GM12878 (cell line): ENCODE measurements at regions not wholly inside any gene's neighbourhood (a gene's known extent, or its start where the extent isn't known, plus 50 kb on each side); places are given as distances from the start of the nearest gene placed in this dataset.

ENCODE experiments used
- ATAC-seq: fragments of 200-7000 bp; cut with Tn5 transposase; 3 replicates; pipeline ENCODE4 v1.9.1; 2020; ENCODE audit warnings: mild to moderate bottlenecking, moderate library complexity
- BruUV-seq: library from RNA; stranded (reverse); fragments of 400-500 nt; replicated peaks from 2 replicates; lab custom pipeline; 2021; lab: Mats Ljungman, UMichigan
- CTCF ChIA-PET: fragments of 300-600 bp; sonication (Branson Sonifier 250); formaldehyde crosslinking; extraction: SDS; loops from one replicate; lab custom pipeline; 2021; ENCODE audit warnings: inconsistent platforms; lab: Yijun Ruan, JAX
- POLR2A ChIA-PET: fragments of 350-600 bp; formaldehyde crosslinking; extraction: SDS; loops from one replicate; lab custom pipeline; 2021; ENCODE audit warnings: inconsistent platforms; lab: Charles Lee
- RAD21 ChIA-PET: fragments of 300-600 bp; sonication (Branson Sonifier 250); formaldehyde crosslinking; loops from one replicate; lab custom pipeline; 2023; ENCODE audit warnings: antibody characterized with exemption; ENCODE audit not compliant: unreplicated experiment; lab: Charles Lee
- SMC1A ChIA-PET: fragments of 300-600 bp; sonication (Branson Sonifier 250); formaldehyde crosslinking; loops from one replicate; lab custom pipeline; 2023; ENCODE audit not compliant: unreplicated experiment, uncharacterized antibody; lab: Charles Lee
- DNase-seq: peaks from one replicate; pipeline ENCODE4 v3.0.0-alpha.2; 2011; ENCODE audit warnings: low read depth, low spot score
- FAIRE-seq: peaks from 3 replicates; lab custom pipeline; 2011; peaks lifted over from hg19 to GRCh38; lab: Jason Lieb, UNC
- H2AFZ ChIP-seq: 2 replicates; pipeline ENCODE4 v1.6.0; 2011; ENCODE audit warnings: low read depth, low read length, control low read depth; ENCODE audit not compliant: control insufficient read depth
- H3K27ac ChIP-seq: 2 replicates; pipeline ENCODE4 v1.5.1; 2011; ENCODE audit warnings: control low read depth; ENCODE audit not compliant: control insufficient read depth, insufficient read depth
- H3K27me3 ChIP-seq, 2 experiments: replicated peaks in 1 of 2; 2 replicates each; pipeline versions ENCODE4 v1.6.0 to v1.6.1; 2011; ENCODE audit warnings: low read length in 1 of 2; ENCODE audit not compliant: control insufficient read depth in 2 of 2, insufficient read depth in 2 of 2
- H3K36me3 ChIP-seq, 2 experiments: 2 replicates each; pipeline ENCODE4 v1.5.1; 2011; ENCODE audit warnings: low read length in 1 of 2; ENCODE audit not compliant: control insufficient read depth in 2 of 2, insufficient read depth in 2 of 2
- H3K4me1 ChIP-seq: 2 replicates; pipeline ENCODE4 v1.6.1; 2011; ENCODE audit warnings: mild to moderate bottlenecking, low read length, moderate library complexity, mixed read lengths; ENCODE audit not compliant: control insufficient read depth, insufficient read depth
- H3K4me2 ChIP-seq: 2 replicates; pipeline ENCODE4 v1.6.0; 2011; ENCODE audit warnings: control low read depth; ENCODE audit not compliant: control insufficient read depth, insufficient read depth
- H3K4me3 ChIP-seq: fragments of 200-600 bp; sonication (generic); 2 replicates; pipeline ENCODE4 v1.5.1; 2016
- H3K79me2 ChIP-seq: 2 replicates; pipeline ENCODE4 v1.6.0; 2011; ENCODE audit warnings: low read length; ENCODE audit not compliant: control insufficient read depth, insufficient read depth
- H3K9ac ChIP-seq: 2 replicates; pipeline ENCODE4 v1.8.0; 2011; ENCODE audit warnings: low read length, control low read depth, mixed read lengths; ENCODE audit not compliant: control insufficient read depth, insufficient read depth
- H3K9me3 ChIP-seq: replicated peaks from 3 replicates; pipeline ENCODE4 v1.5.1; 2011; ENCODE audit warnings: mild to moderate bottlenecking, low read length; ENCODE audit not compliant: control insufficient read depth, insufficient read depth
- H4K20me1 ChIP-seq: 2 replicates; pipeline ENCODE4 v1.6.0; 2011; ENCODE audit not compliant: control insufficient read depth, insufficient read depth
- CHD2 ChIP-seq: IDR thresholded peaks from 2 replicates; pipeline ENCODE4 v1.6.1; 2011; ENCODE audit warnings: low read depth, low read length, improper control_type of control experiment, borderline replicate concordance
- HCFC1 ChIP-seq: fragments of 150-350 bp; IDR thresholded peaks from 2 replicates; pipeline ENCODE4 v1.6.1; 2014; ENCODE audit warnings: low read length
- HDAC6 ChIP-seq: fragments of 200-600 bp; sonication (generic); IDR thresholded peaks from one replicate; pipeline ENCODE4 v1.8.0; 2017; ENCODE audit warnings: antibody characterized with exemption; ENCODE audit not compliant: unreplicated experiment
- MTA3 ChIP-seq: IDR thresholded peaks from 2 replicates; pipeline ENCODE4 v1.6.1; 2012; ENCODE audit warnings: low read length, inconsistent platforms, borderline replicate concordance
- RAD21 ChIP-seq: IDR thresholded peaks from 2 replicates; pipeline ENCODE4 v1.6.1; 2011; ENCODE audit warnings: mild to moderate bottlenecking, low read depth, low read length, moderate library complexity; ENCODE audit not compliant: insufficient read depth
- TBL1XR1 ChIP-seq: IDR thresholded peaks from 2 replicates; pipeline ENCODE4 v1.6.1; 2012; ENCODE audit warnings: low read depth, low read length, improper control_type of control experiment
- ZNF217 ChIP-seq: fragments of 450-650 bp; IDR thresholded peaks from 2 replicates; pipeline ENCODE4 v1.6.1; 2017; ENCODE audit warnings: antibody characterized with exemption, mild to moderate bottlenecking
- whole genome bisulfite sequencing: methylation state at CpG from one replicate; pipeline ENCODE4 v1.1.6; 2016; ENCODE audit warnings: low lambda C conversion rate; ENCODE audit not compliant: insufficient replicate concordance, insufficient coverage; ENCODE audit errors: missing lambda C conversion rate; 5-methylcytosine and 5-hydroxymethylcytosine counted together
- in situ Hi-C: fragments of 300-500 bp; cut with MboI; formaldehyde crosslinking; loops from 9 replicates; pipeline ENCODE4 v1.14.3; 2018; ENCODE audit warnings: mixed read lengths
- intact Hi-C: fragments of 100-400 bp; cut with micrococcal nuclease; formaldehyde crosslinking; loops from one replicate; pipeline ENCODE4 v1.14.2; 2022; ENCODE audit not compliant: unreplicated experiment
- TF ChIP-seq, protein P1 (sequence below): fragments of 450-650 bp; IDR thresholded peaks from 2 replicates; pipeline ENCODE4 v1.6.1; 2017; ENCODE audit warnings: low read depth, mild to moderate bottlenecking, moderate library complexity
- TF ChIP-seq, protein P2 (sequence below): fragments of 450-650 bp; IDR thresholded peaks from 2 replicates; pipeline ENCODE4 v1.6.1; 2017; ENCODE audit warnings: mild to moderate bottlenecking, moderate library complexity
- TF ChIP-seq, protein P3 (sequence below): fragments of 150-350 bp; IDR thresholded peaks from 2 replicates; pipeline ENCODE4 v1.6.1; 2016; ENCODE audit warnings: low read depth, low read length
- TF ChIP-seq, protein P4 (sequence below): fragments of 150-350 bp; IDR thresholded peaks from 2 replicates; pipeline ENCODE4 v1.6.1; 2014; ENCODE audit warnings: mild to moderate bottlenecking, low read depth, low read length
- TF ChIP-seq, protein P5 (sequence below): fragments of 450-650 bp; conservative IDR thresholded peaks from 2 replicates; pipeline ENCODE4 v1.6.1; 2017; ENCODE audit warnings: mild to moderate bottlenecking, moderate library complexity

DNA sequence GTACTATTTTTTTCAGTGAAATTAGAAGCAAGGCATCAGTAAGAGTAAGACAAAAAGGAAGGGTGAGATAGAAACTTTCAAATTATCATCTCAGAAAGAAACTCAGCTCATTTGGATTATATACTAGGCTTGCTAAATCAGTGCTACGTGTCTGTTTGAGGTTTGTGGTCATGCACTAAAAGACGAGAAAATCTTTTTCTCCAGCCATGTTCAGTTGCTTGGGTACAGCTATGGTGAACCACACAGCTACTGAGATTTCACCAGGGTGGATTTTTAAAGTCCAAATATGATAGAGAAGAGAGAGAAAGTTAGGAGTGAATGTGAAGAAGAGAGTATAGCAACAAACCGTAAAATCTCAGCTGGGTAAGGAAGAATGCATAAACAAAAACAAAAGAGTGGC, 161.6 kb downstream of the PTH2R start:
- Histone ChIP-seq H3K79me2 (no peaks in the 10 kb centered on the region), H3K9ac (no peak overlapping the region), H3K4me1 (no peaks in the 10 kb centered on the region), H4K20me1 (no peaks in the 10 kb centered on the region), H2AFZ (no peak overlapping the region), H3K27me3 (no peaks in the 10 kb centered on the region), H3K4me2 (no peak overlapping the region), H3K27ac (no peak overlapping the region), H3K36me3 (no peaks in the 10 kb centered on the region), H3K9me3 (no peaks in the 10 kb centered on the region), H3K4me3 (no peak overlapping the region)
- no peak for DNase-seq
- WGBS, result 19% methylated on average over 3 of the region's 3 CpGs
- no TSS peak for BruUV-seq
- in situ Hi-C loops (no loop called here), intact Hi-C loops (no loop called here)
- POLR2A ChIA-PET, result no interaction called here
- CTCF ChIA-PET, result interaction anchor here (0.9 kb wide), 1 partner anchor 812 kb away, joined by 3 read pairs; no protein-coding TSS in a partner anchor
- RAD21 ChIA-PET, result no interaction called here
- SMC1A ChIA-PET, result no interaction called here
- FAIRE-seq, result no peak
- ATAC-seq, result no peak
- TF ChIP-seq RAD21, result no peak
- TF ChIP-seq HCFC1, result no peak
- TF ChIP-seq, protein P1, sequence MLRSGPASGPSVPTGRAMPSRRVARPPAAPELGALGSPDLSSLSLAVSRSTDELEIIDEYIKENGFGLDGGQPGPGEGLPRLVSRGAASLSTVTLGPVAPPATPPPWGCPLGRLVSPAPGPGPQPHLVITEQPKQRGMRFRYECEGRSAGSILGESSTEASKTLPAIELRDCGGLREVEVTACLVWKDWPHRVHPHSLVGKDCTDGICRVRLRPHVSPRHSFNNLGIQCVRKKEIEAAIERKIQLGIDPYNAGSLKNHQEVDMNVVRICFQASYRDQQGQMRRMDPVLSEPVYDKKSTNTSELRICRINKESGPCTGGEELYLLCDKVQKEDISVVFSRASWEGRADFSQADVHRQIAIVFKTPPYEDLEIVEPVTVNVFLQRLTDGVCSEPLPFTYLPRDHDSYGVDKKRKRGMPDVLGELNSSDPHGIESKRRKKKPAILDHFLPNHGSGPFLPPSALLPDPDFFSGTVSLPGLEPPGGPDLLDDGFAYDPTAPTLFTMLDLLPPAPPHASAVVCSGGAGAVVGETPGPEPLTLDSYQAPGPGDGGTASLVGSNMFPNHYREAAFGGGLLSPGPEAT, result no peak
- TF ChIP-seq TBL1XR1, result no peak
- TF ChIP-seq HDAC6, result no peak
- TF ChIP-seq, protein P2, sequence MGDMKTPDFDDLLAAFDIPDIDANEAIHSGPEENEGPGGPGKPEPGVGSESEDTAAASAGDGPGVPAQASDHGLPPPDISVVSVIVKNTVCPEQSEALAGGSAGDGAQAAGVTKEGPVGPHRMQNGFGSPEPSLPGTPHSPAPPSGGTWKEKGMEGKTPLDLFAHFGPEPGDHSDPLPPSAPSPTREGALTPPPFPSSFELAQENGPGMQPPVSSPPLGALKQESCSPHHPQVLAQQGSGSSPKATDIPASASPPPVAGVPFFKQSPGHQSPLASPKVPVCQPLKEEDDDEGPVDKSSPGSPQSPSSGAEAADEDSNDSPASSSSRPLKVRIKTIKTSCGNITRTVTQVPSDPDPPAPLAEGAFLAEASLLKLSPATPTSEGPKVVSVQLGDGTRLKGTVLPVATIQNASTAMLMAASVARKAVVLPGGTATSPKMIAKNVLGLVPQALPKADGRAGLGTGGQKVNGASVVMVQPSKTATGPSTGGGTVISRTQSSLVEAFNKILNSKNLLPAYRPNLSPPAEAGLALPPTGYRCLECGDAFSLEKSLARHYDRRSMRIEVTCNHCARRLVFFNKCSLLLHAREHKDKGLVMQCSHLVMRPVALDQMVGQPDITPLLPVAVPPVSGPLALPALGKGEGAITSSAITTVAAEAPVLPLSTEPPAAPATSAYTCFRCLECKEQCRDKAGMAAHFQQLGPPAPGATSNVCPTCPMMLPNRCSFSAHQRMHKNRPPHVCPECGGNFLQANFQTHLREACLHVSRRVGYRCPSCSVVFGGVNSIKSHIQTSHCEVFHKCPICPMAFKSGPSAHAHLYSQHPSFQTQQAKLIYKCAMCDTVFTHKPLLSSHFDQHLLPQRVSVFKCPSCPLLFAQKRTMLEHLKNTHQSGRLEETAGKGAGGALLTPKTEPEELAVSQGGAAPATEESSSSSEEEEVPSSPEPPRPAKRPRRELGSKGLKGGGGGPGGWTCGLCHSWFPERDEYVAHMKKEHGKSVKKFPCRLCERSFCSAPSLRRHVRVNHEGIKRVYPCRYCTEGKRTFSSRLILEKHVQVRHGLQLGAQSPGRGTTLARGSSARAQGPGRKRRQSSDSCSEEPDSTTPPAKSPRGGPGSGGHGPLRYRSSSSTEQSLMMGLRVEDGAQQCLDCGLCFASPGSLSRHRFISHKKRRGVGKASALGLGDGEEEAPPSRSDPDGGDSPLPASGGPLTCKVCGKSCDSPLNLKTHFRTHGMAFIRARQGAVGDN, result no peak
- no peak for TF ChIP-seq MTA3
- TF ChIP-seq, protein P3, sequence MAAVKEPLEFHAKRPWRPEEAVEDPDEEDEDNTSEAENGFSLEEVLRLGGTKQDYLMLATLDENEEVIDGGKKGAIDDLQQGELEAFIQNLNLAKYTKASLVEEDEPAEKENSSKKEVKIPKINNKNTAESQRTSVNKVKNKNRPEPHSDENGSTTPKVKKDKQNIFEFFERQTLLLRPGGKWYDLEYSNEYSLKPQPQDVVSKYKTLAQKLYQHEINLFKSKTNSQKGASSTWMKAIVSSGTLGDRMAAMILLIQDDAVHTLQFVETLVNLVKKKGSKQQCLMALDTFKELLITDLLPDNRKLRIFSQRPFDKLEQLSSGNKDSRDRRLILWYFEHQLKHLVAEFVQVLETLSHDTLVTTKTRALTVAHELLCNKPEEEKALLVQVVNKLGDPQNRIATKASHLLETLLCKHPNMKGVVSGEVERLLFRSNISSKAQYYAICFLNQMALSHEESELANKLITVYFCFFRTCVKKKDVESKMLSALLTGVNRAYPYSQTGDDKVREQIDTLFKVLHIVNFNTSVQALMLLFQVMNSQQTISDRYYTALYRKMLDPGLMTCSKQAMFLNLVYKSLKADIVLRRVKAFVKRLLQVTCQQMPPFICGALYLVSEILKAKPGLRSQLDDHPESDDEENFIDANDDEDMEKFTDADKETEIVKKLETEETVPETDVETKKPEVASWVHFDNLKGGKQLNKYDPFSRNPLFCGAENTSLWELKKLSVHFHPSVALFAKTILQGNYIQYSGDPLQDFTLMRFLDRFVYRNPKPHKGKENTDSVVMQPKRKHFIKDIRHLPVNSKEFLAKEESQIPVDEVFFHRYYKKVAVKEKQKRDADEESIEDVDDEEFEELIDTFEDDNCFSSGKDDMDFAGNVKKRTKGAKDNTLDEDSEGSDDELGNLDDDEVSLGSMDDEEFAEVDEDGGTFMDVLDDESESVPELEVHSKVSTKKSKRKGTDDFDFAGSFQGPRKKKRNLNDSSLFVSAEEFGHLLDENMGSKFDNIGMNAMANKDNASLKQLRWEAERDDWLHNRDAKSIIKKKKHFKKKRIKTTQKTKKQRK, result no peak
- TF ChIP-seq, protein P4, sequence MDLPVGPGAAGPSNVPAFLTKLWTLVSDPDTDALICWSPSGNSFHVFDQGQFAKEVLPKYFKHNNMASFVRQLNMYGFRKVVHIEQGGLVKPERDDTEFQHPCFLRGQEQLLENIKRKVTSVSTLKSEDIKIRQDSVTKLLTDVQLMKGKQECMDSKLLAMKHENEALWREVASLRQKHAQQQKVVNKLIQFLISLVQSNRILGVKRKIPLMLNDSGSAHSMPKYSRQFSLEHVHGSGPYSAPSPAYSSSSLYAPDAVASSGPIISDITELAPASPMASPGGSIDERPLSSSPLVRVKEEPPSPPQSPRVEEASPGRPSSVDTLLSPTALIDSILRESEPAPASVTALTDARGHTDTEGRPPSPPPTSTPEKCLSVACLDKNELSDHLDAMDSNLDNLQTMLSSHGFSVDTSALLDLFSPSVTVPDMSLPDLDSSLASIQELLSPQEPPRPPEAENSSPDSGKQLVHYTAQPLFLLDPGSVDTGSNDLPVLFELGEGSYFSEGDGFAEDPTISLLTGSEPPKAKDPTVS, result no peak
- no peak for TF ChIP-seq CHD2
- no peak for TF ChIP-seq ZNF217
- TF ChIP-seq, protein P5, sequence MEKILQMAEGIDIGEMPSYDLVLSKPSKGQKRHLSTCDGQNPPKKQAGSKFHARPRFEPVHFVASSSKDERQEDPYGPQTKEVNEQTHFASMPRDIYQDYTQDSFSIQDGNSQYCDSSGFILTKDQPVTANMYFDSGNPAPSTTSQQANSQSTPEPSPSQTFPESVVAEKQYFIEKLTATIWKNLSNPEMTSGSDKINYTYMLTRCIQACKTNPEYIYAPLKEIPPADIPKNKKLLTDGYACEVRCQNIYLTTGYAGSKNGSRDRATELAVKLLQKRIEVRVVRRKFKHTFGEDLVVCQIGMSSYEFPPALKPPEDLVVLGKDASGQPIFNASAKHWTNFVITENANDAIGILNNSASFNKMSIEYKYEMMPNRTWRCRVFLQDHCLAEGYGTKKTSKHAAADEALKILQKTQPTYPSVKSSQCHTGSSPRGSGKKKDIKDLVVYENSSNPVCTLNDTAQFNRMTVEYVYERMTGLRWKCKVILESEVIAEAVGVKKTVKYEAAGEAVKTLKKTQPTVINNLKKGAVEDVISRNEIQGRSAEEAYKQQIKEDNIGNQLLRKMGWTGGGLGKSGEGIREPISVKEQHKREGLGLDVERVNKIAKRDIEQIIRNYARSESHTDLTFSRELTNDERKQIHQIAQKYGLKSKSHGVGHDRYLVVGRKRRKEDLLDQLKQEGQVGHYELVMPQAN, result no peak
